DND-41 (cell line): ENCODE measurements at regions not wholly inside any gene's neighbourhood (a gene's known extent, or its start where the extent isn't known, plus 50 kb on each side); places are given as distances from the start of the nearest gene placed in this dataset.

Source experiments
- ATAC-seq: fragments of 200-7000 bp; cut with Tn5 transposase; 3 replicates; pipeline ENCODE4 v1.9.1; 2021; ENCODE audit warnings: low read depth; ENCODE audit not compliant: insufficient read depth
- DNase-seq: peaks from one replicate; pipeline ENCODE4 v3.0.0-alpha.2; 2020
- H2AFZ ChIP-seq: 2 replicates; pipeline ENCODE4 v1.6.0; 2012; ENCODE audit warnings: low read depth, low read length
- H3K27ac ChIP-seq: 2 replicates; pipeline ENCODE4 v1.5.1; 2012; ENCODE audit warnings: low read length, inconsistent platforms
- H3K27me3 ChIP-seq: fragments of 200-600 bp; sonication (generic); 2 replicates; pipeline ENCODE4 v1.6.0; 2012; ENCODE audit warnings: low read length, mild to moderate bottlenecking, inconsistent platforms; ENCODE audit not compliant: insufficient read depth, poor library complexity
- H3K36me3 ChIP-seq: 2 replicates; pipeline ENCODE4 v1.5.1; 2012; ENCODE audit warnings: low read length, inconsistent platforms; ENCODE audit not compliant: insufficient read depth
- H3K4me1 ChIP-seq: 2 replicates; pipeline ENCODE4 v1.5.1; 2012; ENCODE audit warnings: mild to moderate bottlenecking, low read length; ENCODE audit not compliant: insufficient read depth
- H3K4me2 ChIP-seq: 2 replicates; pipeline ENCODE4 v1.6.0; 2012; ENCODE audit warnings: mild to moderate bottlenecking, moderate library complexity, low read length, inconsistent platforms; ENCODE audit not compliant: insufficient read depth
- H3K4me3 ChIP-seq, 2 experiments: fragments of 200-600 bp in 1 of 2; shearing (Covaris generic) in 1 of 2; 2 replicates each; pipeline ENCODE4 v1.5.1; 2012 to 2016; ENCODE audit warnings: inconsistent platforms in 2 of 2, low read length in 2 of 2, mild to moderate bottlenecking in 2 of 2, low read depth in 1 of 2, moderate library complexity in 1 of 2
- H3K79me2 ChIP-seq: 2 replicates; pipeline ENCODE4 v1.6.0; 2012; ENCODE audit warnings: low read length, inconsistent platforms; ENCODE audit not compliant: insufficient read depth
- H3K9ac ChIP-seq: 2 replicates; pipeline ENCODE4 v1.6.0; 2012; ENCODE audit warnings: low read depth, mild to moderate bottlenecking, inconsistent platforms, low read length, moderate library complexity
- H3K9me3 ChIP-seq: 2 replicates; pipeline ENCODE4 v1.5.1; 2012; ENCODE audit warnings: low read length, moderate library complexity, mild to moderate bottlenecking, inconsistent platforms; ENCODE audit not compliant: insufficient read depth, severe bottlenecking
- H4K20me1 ChIP-seq: 2 replicates; pipeline ENCODE4 v1.6.0; 2012; ENCODE audit warnings: low read length; ENCODE audit not compliant: insufficient read depth
- CTCF ChIP-seq: IDR thresholded peaks from 2 replicates; pipeline ENCODE4 v1.5.1; 2012; ENCODE audit warnings: borderline replicate concordance, low read length, moderate library complexity, mild to moderate bottlenecking; ENCODE audit not compliant: poor library complexity, severe bottlenecking; ENCODE audit errors: extremely low read depth
- EZH2 ChIP-seq: IDR thresholded peaks from 3 replicates; pipeline ENCODE4 v1.6.1; 2012; ENCODE audit warnings: borderline replicate concordance, low read depth, mild to moderate bottlenecking, moderate library complexity, low read length, inconsistent platforms; ENCODE audit not compliant: severe bottlenecking

GRCh38 chr1:18035145-18035544 is 72.5 kb upstream of the IGSF21 start:
- Histone ChIP-seq H3K79me2 (no peaks in the 10 kb centered on the region), H3K36me3 (no peaks in the 10 kb centered on the region), H3K4me2 (no peak overlapping the region), H3K4me1 (no peaks in the 10 kb centered on the region), H3K27ac (no peak overlapping the region), H3K4me3 (no peak overlapping the region), H2AFZ (no peak overlapping the region), H3K9me3 (no peaks in the 10 kb centered on the region), H4K20me1 (peaks cover 3% of the 10 kb centered on the region), H3K9ac (no peak overlapping the region), H3K27me3 (no peaks in the 10 kb centered on the region)
- TF ChIP-seq CTCF (no peak), EZH2 (no peak)
- ATAC-seq, result no peak
- DNase-seq, result no peak

GRCh38 chr1:18037651-18038050 is 69.9 kb upstream of the IGSF21 start:
- H4K20me1 ChIP-seq, result no peaks in the 10 kb centered on the region; the same call in 1 of the 2 replicates
- H3K9me3 ChIP-seq, result no peaks in the 10 kb centered on the region
- no peaks in the 10 kb centered on the region for H3K4me1 ChIP-seq
- H3K4me2 ChIP-seq, result no peak overlapping the region
- DNase-seq, result no peak
- H3K79me2 ChIP-seq, result no peaks in the 10 kb centered on the region
- no peak for ATAC-seq
- H3K27ac ChIP-seq, result no peak overlapping the region
- H3K36me3 ChIP-seq, result no peaks in the 10 kb centered on the region
- no peak overlapping the region for H2AFZ ChIP-seq
- TF ChIP-seq EZH2, result no peak
- no peak for TF ChIP-seq CTCF
- no peak overlapping the region for H3K9ac ChIP-seq
- no peaks in the 10 kb centered on the region for H3K27me3 ChIP-seq
- H3K4me3 ChIP-seq, result no peak overlapping the region

- ATAC-seq, result no peak
- no peak overlapping the region for H3K27ac ChIP-seq
- no peak overlapping the region for H3K9ac ChIP-seq
- H3K4me1 ChIP-seq, result no peaks in the 10 kb centered on the region
- no peaks in the 10 kb centered on the region for H3K9me3 ChIP-seq
- DNase-seq, result no peak
- H3K4me2 ChIP-seq, result no peak overlapping the region
- TF ChIP-seq CTCF (no peak), EZH2 (no peak)
- no peaks in the 10 kb centered on the region for H3K79me2 ChIP-seq
- no peaks in the 10 kb centered on the region for H3K27me3 ChIP-seq
- no peaks in the 10 kb centered on the region; the same call in 1 of the 2 replicates for H4K20me1 ChIP-seq
- H2AFZ ChIP-seq, result no peak overlapping the region
- no peaks in the 10 kb centered on the region for H3K36me3 ChIP-seq
- no peak overlapping the region for H3K4me3 ChIP-seq
These were observed 69.5 kb upstream of the IGSF21 start for GRCh38 chr1:18038051-18038450.

- no peak for ATAC-seq
- H3K9ac ChIP-seq, result no peak overlapping the region
- H3K36me3 ChIP-seq, result no peaks in the 10 kb centered on the region
- no peaks in the 10 kb centered on the region for H3K9me3 ChIP-seq
- H3K4me1 ChIP-seq, result no peaks in the 10 kb centered on the region
- no peak for TF ChIP-seq EZH2
- no peak for TF ChIP-seq CTCF
- no peaks in the 10 kb centered on the region; the same call in 1 of the 2 replicates for H4K20me1 ChIP-seq
- no peaks in the 10 kb centered on the region for H3K79me2 ChIP-seq
- no peak overlapping the region for H2AFZ ChIP-seq
- DNase-seq, result no peak
- no peak overlapping the region for H3K4me2 ChIP-seq
- no peak overlapping the region for H3K4me3 ChIP-seq
- no peak overlapping the region for H3K27ac ChIP-seq
- H3K27me3 ChIP-seq, result no peaks in the 10 kb centered on the region
These were observed 68.5 kb upstream of the IGSF21 start for GRCh38 chr1:18039102-18039501.
